WTC11 (cell line): ENCODE measurements at regions not wholly inside any gene's neighbourhood (a gene's known extent, or its start where the extent isn't known, plus 50 kb on each side); places are given as distances from the start of the nearest gene placed in this dataset.

Source experiments
- ATAC-seq: fragments of 200-7000 bp; cut with Tn5 transposase; 2 replicates; pipeline ENCODE4 v1.10.0; 2021; ENCODE audit warnings: mild to moderate bottlenecking, moderate library complexity
- CTCF ChIA-PET: fragments of 300-600 bp; sonication (Branson Sonifier 250); formaldehyde crosslinking; loops from one replicate; lab custom pipeline; 2021; ENCODE audit warnings: antibody characterized with exemption; lab: Charles Lee
- POLR2A ChIA-PET: fragments of 350-600 bp; sonication (Branson Sonifier 250); formaldehyde crosslinking; loops from one replicate; lab custom pipeline; 2021; ENCODE audit warnings: antibody characterized with exemption; lab: Charles Lee
- DNase-seq: peaks from one replicate; pipeline ENCODE4 v3.0.0; 2021; ENCODE audit warnings: low spot score
- H3K27ac Mint-ChIP-seq: 2 replicates; pipeline ENCODE4 v1.8.0; 2021; ENCODE audit warnings: mixed read lengths
- H3K27me3 Mint-ChIP-seq: 2 replicates; pipeline ENCODE4 v1.8.0; 2021; ENCODE audit warnings: low read depth, mild to moderate bottlenecking, moderate library complexity, mixed read lengths
- H3K36me3 Mint-ChIP-seq: 2 replicates; pipeline ENCODE4 v1.8.0; 2021; ENCODE audit warnings: mixed read lengths
- H3K4me1 Mint-ChIP-seq: 2 replicates; pipeline ENCODE4 v1.8.0; 2022; ENCODE audit warnings: mixed read lengths
- H3K4me3 Mint-ChIP-seq: 2 replicates; pipeline ENCODE4 v1.8.0; 2021; ENCODE audit warnings: mild to moderate bottlenecking, moderate library complexity, mixed read lengths
- H3K9me3 Mint-ChIP-seq: 2 replicates; pipeline ENCODE4 v1.8.0; 2021; ENCODE audit warnings: mixed read lengths
- ATF1 ChIP-seq: sonication (generic); formaldehyde crosslinking; IDR thresholded peaks from 2 replicates; pipeline ENCODE4 v1.8.1; 2023; ENCODE audit warnings: mild to moderate bottlenecking, moderate library complexity, missing genetic modification reagents
- EMX1 ChIP-seq: fragments of 250-450 bp; sonication (Bioruptor Pico); IDR thresholded peaks from 2 replicates; pipeline ENCODE4 v1.8.0; 2021; ENCODE audit warnings: mild to moderate bottlenecking
- FOXP1 ChIP-seq: sonication (generic); formaldehyde crosslinking; IDR thresholded peaks from 2 replicates; pipeline ENCODE4 v1.8.0; 2022; ENCODE audit warnings: missing genetic modification reagents, mild to moderate bottlenecking, moderate library complexity, borderline replicate concordance
- HMGA2 ChIP-seq: fragments of 250-450 bp; sonication (Bioruptor Pico); IDR thresholded peaks from 2 replicates; pipeline ENCODE4 v1.4.0; 2021; ENCODE audit warnings: mild to moderate bottlenecking, moderate library complexity
- JAZF1 ChIP-seq: fragments of 250-450 bp; sonication (Bioruptor Pico); IDR thresholded peaks from 2 replicates; pipeline ENCODE4 v1.9.0; 2021; ENCODE audit warnings: moderate library complexity, mild to moderate bottlenecking, inconsistent platforms
- JUN ChIP-seq: sonication (generic); formaldehyde crosslinking; IDR thresholded peaks from 2 replicates; pipeline ENCODE4 v1.8.0; 2023; ENCODE audit warnings: mild to moderate bottlenecking, missing genetic modification reagents
- MYBL2 ChIP-seq: sonication (generic); formaldehyde crosslinking; IDR thresholded peaks from 2 replicates; pipeline ENCODE4 v1.8.1; 2023; ENCODE audit warnings: mild to moderate bottlenecking, moderate library complexity, missing genetic modification reagents
- NFATC4 ChIP-seq: fragments of 250-450 bp; sonication (Bioruptor Pico); IDR thresholded peaks from 2 replicates; pipeline ENCODE4 v1.9.0; 2021; ENCODE audit warnings: mild to moderate bottlenecking
- NR3C1 ChIP-seq: sonication (generic); formaldehyde crosslinking; conservative IDR thresholded peaks from 2 replicates; pipeline ENCODE4 v1.8.1; 2023; ENCODE audit warnings: low read depth, mild to moderate bottlenecking, missing genetic modification reagents
- TCF7 ChIP-seq: sonication (generic); formaldehyde crosslinking; IDR thresholded peaks from 2 replicates; pipeline ENCODE4 v1.8.0; 2022; ENCODE audit warnings: mild to moderate bottlenecking, low read depth, missing genetic modification reagents, moderate library complexity
- ZNF232 ChIP-seq: sonication (generic); formaldehyde crosslinking; IDR thresholded peaks from 2 replicates; pipeline ENCODE4 v1.8.0; 2022; ENCODE audit warnings: mild to moderate bottlenecking, missing genetic modification reagents
- ZNF317 ChIP-seq: sonication (generic); formaldehyde crosslinking; IDR thresholded peaks from 2 replicates; pipeline ENCODE4 v1.8.1; 2023; ENCODE audit warnings: low read depth, mild to moderate bottlenecking, moderate library complexity, missing genetic modification reagents, borderline replicate concordance
- TF ChIP-seq, protein P1 (sequence below): sonication (generic); formaldehyde crosslinking; conservative IDR thresholded peaks from 2 replicates; pipeline ENCODE4 v1.8.1; 2023; ENCODE audit warnings: mild to moderate bottlenecking, low read depth, missing genetic modification reagents, moderate library complexity
- TF ChIP-seq, protein P2 (sequence below): sonication (generic); formaldehyde crosslinking; IDR thresholded peaks from 2 replicates; pipeline ENCODE4 v1.8.0; 2022; ENCODE audit warnings: mild to moderate bottlenecking, missing genetic modification reagents
- TF ChIP-seq, protein P3 (sequence below): sonication (generic); formaldehyde crosslinking; IDR thresholded peaks from 2 replicates; pipeline ENCODE4 v1.8.1; 2023; ENCODE audit warnings: mild to moderate bottlenecking, missing genetic modification reagents, moderate library complexity
- TF ChIP-seq, protein P4 (sequence below): sonication (generic); formaldehyde crosslinking; IDR thresholded peaks from 2 replicates; pipeline ENCODE4 v1.8.1; 2022; ENCODE audit warnings: low read depth, missing genetic modification reagents, borderline replicate concordance
- TF ChIP-seq, protein P5 (sequence below): sonication (generic); formaldehyde crosslinking; IDR thresholded peaks from 2 replicates; pipeline ENCODE4 v1.8.1; 2023; ENCODE audit warnings: mild to moderate bottlenecking, moderate library complexity, missing genetic modification reagents
- TF ChIP-seq, protein P6 (sequence below): sonication (generic); formaldehyde crosslinking; IDR thresholded peaks from 2 replicates; pipeline ENCODE4 v1.8.1; 2023; ENCODE audit warnings: mild to moderate bottlenecking, missing genetic modification reagents, moderate library complexity
- TF ChIP-seq, protein P7 (sequence below): sonication (generic); formaldehyde crosslinking; IDR thresholded peaks from 2 replicates; pipeline ENCODE4 v1.8.1; 2022; ENCODE audit warnings: mild to moderate bottlenecking, moderate library complexity, missing genetic modification reagents
- TF ChIP-seq, protein P8 (sequence below): sonication (generic); formaldehyde crosslinking; IDR thresholded peaks from 2 replicates; pipeline ENCODE4 v1.8.0; 2023; ENCODE audit warnings: missing genetic modification reagents

DNA sequence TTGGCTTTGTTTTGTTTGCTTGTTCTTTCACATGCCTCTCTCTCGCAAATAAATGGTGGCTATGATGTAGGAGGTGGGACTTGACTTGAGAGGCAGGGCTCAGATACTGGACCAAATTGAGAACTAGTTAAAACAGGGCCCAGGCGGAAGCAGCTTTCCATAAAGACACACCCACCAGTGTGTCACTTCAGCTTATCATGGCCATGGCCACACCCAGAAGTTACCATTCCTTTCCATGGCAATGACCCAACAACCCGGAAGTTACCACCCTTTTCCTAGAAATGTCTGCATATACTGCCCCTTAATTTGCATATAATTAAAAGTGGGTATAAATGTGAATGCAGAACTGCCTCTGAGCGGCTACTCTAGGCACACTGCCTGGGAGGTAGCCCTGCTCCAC is 62.6 kb upstream of the CNTN4 start:
- peaks cover 3% of the 10 kb centered on the region for H3K27me3 Mint-ChIP-seq
- ChIA-PET POLR2A (no interaction called here), CTCF (no interaction called here)
- peaks cover 70% of the 10 kb centered on the region for H3K36me3 Mint-ChIP-seq
- no peak overlapping the region for H3K4me3 Mint-ChIP-seq
- DNase-seq (no peak), ATAC-seq (no peak)
- no peaks in the 10 kb centered on the region for H3K4me1 Mint-ChIP-seq
- TF ChIP-seq JUN, result no peak
- TF ChIP-seq, protein P1, sequence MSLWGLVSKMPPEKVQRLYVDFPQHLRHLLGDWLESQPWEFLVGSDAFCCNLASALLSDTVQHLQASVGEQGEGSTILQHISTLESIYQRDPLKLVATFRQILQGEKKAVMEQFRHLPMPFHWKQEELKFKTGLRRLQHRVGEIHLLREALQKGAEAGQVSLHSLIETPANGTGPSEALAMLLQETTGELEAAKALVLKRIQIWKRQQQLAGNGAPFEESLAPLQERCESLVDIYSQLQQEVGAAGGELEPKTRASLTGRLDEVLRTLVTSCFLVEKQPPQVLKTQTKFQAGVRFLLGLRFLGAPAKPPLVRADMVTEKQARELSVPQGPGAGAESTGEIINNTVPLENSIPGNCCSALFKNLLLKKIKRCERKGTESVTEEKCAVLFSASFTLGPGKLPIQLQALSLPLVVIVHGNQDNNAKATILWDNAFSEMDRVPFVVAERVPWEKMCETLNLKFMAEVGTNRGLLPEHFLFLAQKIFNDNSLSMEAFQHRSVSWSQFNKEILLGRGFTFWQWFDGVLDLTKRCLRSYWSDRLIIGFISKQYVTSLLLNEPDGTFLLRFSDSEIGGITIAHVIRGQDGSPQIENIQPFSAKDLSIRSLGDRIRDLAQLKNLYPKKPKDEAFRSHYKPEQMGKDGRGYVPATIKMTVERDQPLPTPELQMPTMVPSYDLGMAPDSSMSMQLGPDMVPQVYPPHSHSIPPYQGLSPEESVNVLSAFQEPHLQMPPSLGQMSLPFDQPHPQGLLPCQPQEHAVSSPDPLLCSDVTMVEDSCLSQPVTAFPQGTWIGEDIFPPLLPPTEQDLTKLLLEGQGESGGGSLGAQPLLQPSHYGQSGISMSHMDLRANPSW (CRISPR knock-in tag), result no peak
- TF ChIP-seq HMGA2 (CRISPR knock-in tag), result no peak
- TF ChIP-seq, protein P2, sequence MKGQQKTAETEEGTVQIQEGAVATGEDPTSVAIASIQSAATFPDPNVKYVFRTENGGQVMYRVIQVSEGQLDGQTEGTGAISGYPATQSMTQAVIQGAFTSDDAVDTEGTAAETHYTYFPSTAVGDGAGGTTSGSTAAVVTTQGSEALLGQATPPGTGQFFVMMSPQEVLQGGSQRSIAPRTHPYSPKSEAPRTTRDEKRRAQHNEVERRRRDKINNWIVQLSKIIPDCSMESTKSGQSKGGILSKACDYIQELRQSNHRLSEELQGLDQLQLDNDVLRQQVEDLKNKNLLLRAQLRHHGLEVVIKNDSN (CRISPR knock-in tag), result no peak
- TF ChIP-seq, protein P3, sequence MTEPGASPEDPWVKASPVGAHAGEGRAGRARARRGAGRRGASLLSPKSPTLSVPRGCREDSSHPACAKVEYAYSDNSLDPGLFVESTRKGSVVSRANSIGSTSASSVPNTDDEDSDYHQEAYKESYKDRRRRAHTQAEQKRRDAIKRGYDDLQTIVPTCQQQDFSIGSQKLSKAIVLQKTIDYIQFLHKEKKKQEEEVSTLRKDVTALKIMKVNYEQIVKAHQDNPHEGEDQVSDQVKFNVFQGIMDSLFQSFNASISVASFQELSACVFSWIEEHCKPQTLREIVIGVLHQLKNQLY, result no peak
- TF ChIP-seq, protein P4, sequence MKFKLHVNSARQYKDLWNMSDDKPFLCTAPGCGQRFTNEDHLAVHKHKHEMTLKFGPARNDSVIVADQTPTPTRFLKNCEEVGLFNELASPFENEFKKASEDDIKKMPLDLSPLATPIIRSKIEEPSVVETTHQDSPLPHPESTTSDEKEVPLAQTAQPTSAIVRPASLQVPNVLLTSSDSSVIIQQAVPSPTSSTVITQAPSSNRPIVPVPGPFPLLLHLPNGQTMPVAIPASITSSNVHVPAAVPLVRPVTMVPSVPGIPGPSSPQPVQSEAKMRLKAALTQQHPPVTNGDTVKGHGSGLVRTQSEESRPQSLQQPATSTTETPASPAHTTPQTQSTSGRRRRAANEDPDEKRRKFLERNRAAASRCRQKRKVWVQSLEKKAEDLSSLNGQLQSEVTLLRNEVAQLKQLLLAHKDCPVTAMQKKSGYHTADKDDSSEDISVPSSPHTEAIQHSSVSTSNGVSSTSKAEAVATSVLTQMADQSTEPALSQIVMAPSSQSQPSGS (CRISPR knock-in tag), result no peak
- no peak for TF ChIP-seq MYBL2 (CRISPR knock-in tag)
- TF ChIP-seq ZNF232, result no peak
- no peak for TF ChIP-seq NFATC4
- TF ChIP-seq EMX1 (CRISPR knock-in tag), result no peak
- TF ChIP-seq, protein P5, sequence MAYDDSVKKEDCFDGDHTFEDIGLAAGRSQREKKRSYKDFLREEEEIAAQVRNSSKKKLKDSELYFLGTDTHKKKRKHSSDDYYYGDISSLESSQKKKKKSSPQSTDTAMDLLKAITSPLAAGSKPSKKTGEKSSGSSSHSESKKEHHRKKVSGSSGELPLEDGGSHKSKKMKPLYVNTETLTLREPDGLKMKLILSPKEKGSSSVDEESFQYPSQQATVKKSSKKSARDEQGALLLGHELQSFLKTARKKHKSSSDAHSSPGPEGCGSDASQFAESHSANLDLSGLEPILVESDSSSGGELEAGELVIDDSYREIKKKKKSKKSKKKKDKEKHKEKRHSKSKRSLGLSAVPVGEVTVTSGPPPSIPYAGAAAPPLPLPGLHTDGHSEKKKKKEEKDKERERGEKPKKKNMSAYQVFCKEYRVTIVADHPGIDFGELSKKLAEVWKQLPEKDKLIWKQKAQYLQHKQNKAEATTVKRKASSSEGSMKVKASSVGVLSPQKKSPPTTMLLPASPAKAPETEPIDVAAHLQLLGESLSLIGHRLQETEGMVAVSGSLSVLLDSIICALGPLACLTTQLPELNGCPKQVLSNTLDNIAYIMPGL, result no peak
- TF ChIP-seq NR3C1, result no peak
- no peak for TF ChIP-seq ZNF317
- TF ChIP-seq, protein P6, sequence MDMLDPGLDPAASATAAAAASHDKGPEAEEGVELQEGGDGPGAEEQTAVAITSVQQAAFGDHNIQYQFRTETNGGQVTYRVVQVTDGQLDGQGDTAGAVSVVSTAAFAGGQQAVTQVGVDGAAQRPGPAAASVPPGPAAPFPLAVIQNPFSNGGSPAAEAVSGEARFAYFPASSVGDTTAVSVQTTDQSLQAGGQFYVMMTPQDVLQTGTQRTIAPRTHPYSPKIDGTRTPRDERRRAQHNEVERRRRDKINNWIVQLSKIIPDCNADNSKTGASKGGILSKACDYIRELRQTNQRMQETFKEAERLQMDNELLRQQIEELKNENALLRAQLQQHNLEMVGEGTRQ, result no peak
- no peak for TF ChIP-seq ATF1
- TF ChIP-seq FOXP1 (CRISPR knock-in tag), result no peak
- no peak for TF ChIP-seq JAZF1
- TF ChIP-seq TCF7 (CRISPR knock-in tag), result no peak
- TF ChIP-seq, protein P7, sequence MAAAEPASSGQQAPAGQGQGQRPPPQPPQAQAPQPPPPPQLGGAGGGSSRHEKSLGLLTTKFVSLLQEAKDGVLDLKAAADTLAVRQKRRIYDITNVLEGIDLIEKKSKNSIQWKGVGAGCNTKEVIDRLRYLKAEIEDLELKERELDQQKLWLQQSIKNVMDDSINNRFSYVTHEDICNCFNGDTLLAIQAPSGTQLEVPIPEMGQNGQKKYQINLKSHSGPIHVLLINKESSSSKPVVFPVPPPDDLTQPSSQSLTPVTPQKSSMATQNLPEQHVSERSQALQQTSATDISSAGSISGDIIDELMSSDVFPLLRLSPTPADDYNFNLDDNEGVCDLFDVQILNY, result no peak
- TF ChIP-seq, protein P8, sequence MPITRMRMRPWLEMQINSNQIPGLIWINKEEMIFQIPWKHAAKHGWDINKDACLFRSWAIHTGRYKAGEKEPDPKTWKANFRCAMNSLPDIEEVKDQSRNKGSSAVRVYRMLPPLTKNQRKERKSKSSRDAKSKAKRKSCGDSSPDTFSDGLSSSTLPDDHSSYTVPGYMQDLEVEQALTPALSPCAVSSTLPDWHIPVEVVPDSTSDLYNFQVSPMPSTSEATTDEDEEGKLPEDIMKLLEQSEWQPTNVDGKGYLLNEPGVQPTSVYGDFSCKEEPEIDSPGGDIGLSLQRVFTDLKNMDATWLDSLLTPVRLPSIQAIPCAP, result no peak
- no peak overlapping the region for H3K27ac Mint-ChIP-seq
- peaks cover 79% of the 10 kb centered on the region for H3K9me3 Mint-ChIP-seq
